CD4-positive, CD25-positive, alpha-beta regulatory T cell (primary cell): ENCODE measurements at regions not wholly inside any gene's neighbourhood (a gene's known extent, or its start where the extent isn't known, plus 50 kb on each side); places are given as distances from the start of the nearest gene placed in this dataset.

Experiments used
- ATAC-seq, 2 donors: fragments of 150-1000 bp; cut with Tn5 transposase; one replicate each; pipeline ENCODE4 v1.10.0; 2021; ENCODE audit warnings: low read depth in 2 of 2, moderate number of reproducible peaks in 2 of 2, moderate library complexity in 1 of 2
- DNase-seq, 3 donors: peaks; one replicate each; pipeline versions ENCODE4 v3.0.0 to v3.0.0-alpha.2; 2012 to 2022; ENCODE audit warnings: mixed read lengths in 1 of 3
- H3K27ac ChIP-seq: one replicate; pipeline ENCODE4 v1.7.0; 2013; ENCODE audit warnings: mild to moderate bottlenecking, low read length; ENCODE audit not compliant: insufficient read depth, poor library complexity, severe bottlenecking
- H3K27me3 ChIP-seq: one replicate; pipeline ENCODE4 v1.7.0; 2013; ENCODE audit warnings: low read length; ENCODE audit not compliant: control insufficient read depth, insufficient read depth
- H3K36me3 ChIP-seq: one replicate; pipeline ENCODE4 v1.7.0; 2013; ENCODE audit warnings: mild to moderate bottlenecking, low read length, moderate library complexity; ENCODE audit not compliant: control insufficient read depth, insufficient read depth
- H3K4me1 ChIP-seq: 2 replicates; pipeline ENCODE4 v1.7.0; 2013; ENCODE audit warnings: mild to moderate bottlenecking, low read length; ENCODE audit not compliant: insufficient read depth, control insufficient read depth, poor library complexity, severe bottlenecking
- H3K4me3 ChIP-seq: one replicate; pipeline ENCODE4 v1.7.0; 2013; ENCODE audit warnings: low read depth, mild to moderate bottlenecking, low read length, moderate library complexity
- H3K9me3 ChIP-seq, 2 experiments: 1 replicate in 1 of 2; 2 replicates in 1 of 2; pipeline ENCODE4 v1.7.0; 2013; ENCODE audit warnings: low read length in 2 of 2, mild to moderate bottlenecking in 1 of 2, moderate library complexity in 1 of 2; ENCODE audit not compliant: control insufficient read depth in 2 of 2
- H3K27ac Mint-ChIP-seq, 3 donors: one replicate each; pipeline ENCODE4 v1.8.0; 2020 to 2022; ENCODE audit warnings: mild to moderate bottlenecking in 3 of 3, mixed read lengths in 3 of 3, moderate library complexity in 2 of 3
- H3K27me3 Mint-ChIP-seq: one replicate; pipeline ENCODE4 v1.8.0; 2022; ENCODE audit warnings: mild to moderate bottlenecking, mixed read lengths
- H3K36me3 Mint-ChIP-seq: one replicate; pipeline ENCODE4 v1.8.0; 2020; ENCODE audit warnings: mixed read lengths
- H3K4me1 Mint-ChIP-seq, 4 donors: one replicate each; pipeline ENCODE4 v1.8.0; 2020 to 2022; ENCODE audit warnings: mixed read lengths in 4 of 4, mild to moderate bottlenecking in 1 of 4
- H3K4me3 Mint-ChIP-seq, 4 donors: one replicate each; pipeline ENCODE4 v1.8.0; 2020 to 2022; ENCODE audit warnings: mild to moderate bottlenecking in 4 of 4, mixed read lengths in 4 of 4, moderate library complexity in 3 of 4
- H3K9me3 Mint-ChIP-seq, 7 donors: one replicate each; pipeline ENCODE4 v1.8.0; 2020 to 2022; ENCODE audit warnings: mixed read lengths in 7 of 7, mild to moderate bottlenecking in 3 of 7, moderate library complexity in 2 of 7

- DNase-seq (no peak), ATAC-seq (no peak)
Measured at GRCh38 chr5:143752165-143752850, 59.7 kb upstream of the HMHB1 start.

GRCh38 chr5:143751342-143751741, 60.6 kb upstream of the HMHB1 start:
- Histone ChIP-seq H3K9me3 (no peaks in the 10 kb centered on the region), H3K4me1 (no peaks in the 10 kb centered on the region), H3K27me3 (no peaks in the 10 kb centered on the region), H3K4me3 (no peak overlapping the region), H3K27ac (no peak overlapping the region), H3K36me3 (no peaks in the 10 kb centered on the region)
- H3K4me3 Mint-ChIP-seq, result no peak overlapping the region
- no peaks in the 10 kb centered on the region for H3K4me1 Mint-ChIP-seq
- H3K27me3 Mint-ChIP-seq, result peaks cover 21% of the 10 kb centered on the region
- peak overlapping the region in 1 of 3 donors; percentile 4 for H3K27ac Mint-ChIP-seq
- DNase-seq, result no peak
- ATAC-seq, result no peak
- no peaks in the 10 kb centered on the region for H3K36me3 Mint-ChIP-seq
- H3K9me3 Mint-ChIP-seq, result no peaks in the 10 kb centered on the region

More at GRCh38 chr5:143752165-143752850, 59.7 kb upstream of the HMHB1 start:
- no peak overlapping the region for H3K27ac ChIP-seq
- H3K27ac Mint-ChIP-seq, result no peak overlapping the region
- peaks cover 21% of the 10 kb centered on the region for H3K27me3 Mint-ChIP-seq
- no peaks in the 10 kb centered on the region for H3K36me3 ChIP-seq
- no peaks in the 10 kb centered on the region for H3K9me3 ChIP-seq
- no peak overlapping the region for H3K4me3 ChIP-seq
- no peak overlapping the region for H3K4me3 Mint-ChIP-seq
- no peaks in the 10 kb centered on the region for H3K27me3 ChIP-seq
- H3K4me1 ChIP-seq, result no peaks in the 10 kb centered on the region
- H3K4me1 Mint-ChIP-seq, result no peaks in the 10 kb centered on the region
- no peaks in the 10 kb centered on the region for H3K36me3 Mint-ChIP-seq
- no peaks in the 10 kb centered on the region for H3K9me3 Mint-ChIP-seq

- Mint-ChIP-seq H3K4me1 (no peaks in the 10 kb centered on the region), H3K27me3 (peaks cover 21% of the 10 kb centered on the region), H3K9me3 (peaks cover 0 to 2% (median 0%) of the 10 kb centered on the region in 7 donors), H3K27ac (no peak overlapping the region), H3K4me3 (no peak overlapping the region), H3K36me3 (no peaks in the 10 kb centered on the region)
- Histone ChIP-seq H3K36me3 (no peaks in the 10 kb centered on the region), H3K27ac (no peak overlapping the region), H3K4me1 (no peaks in the 10 kb centered on the region), H3K9me3 (no peaks in the 10 kb centered on the region), H3K4me3 (no peak overlapping the region), H3K27me3 (no peaks in the 10 kb centered on the region)
- ATAC-seq (no peak), DNase-seq (no peak)
Measured at GRCh38 chr5:143749581-143750205, 62.3 kb upstream of the HMHB1 start.

GRCh38 chr5:143748516-143748915, 63.4 kb upstream of the HMHB1 start:
- Mint-ChIP-seq H3K4me3 (no peak overlapping the region), H3K27me3 (peaks cover 21% of the 10 kb centered on the region), H3K27ac (no peak overlapping the region), H3K4me1 (no peaks in the 10 kb centered on the region), H3K9me3 (peaks cover 0 to 2% (median 0%) of the 10 kb centered on the region in 7 donors), H3K36me3 (no peaks in the 10 kb centered on the region)
- DNase-seq (no peak), ATAC-seq (no peak)
- no peaks in the 10 kb centered on the region for H3K27me3 ChIP-seq
- H3K36me3 ChIP-seq, result no peaks in the 10 kb centered on the region
- no peaks in the 10 kb centered on the region for H3K9me3 ChIP-seq
- H3K4me1 ChIP-seq, result no peaks in the 10 kb centered on the region
- no peak overlapping the region for H3K4me3 ChIP-seq
- H3K27ac ChIP-seq, result no peak overlapping the region

GRCh38 chr5:143742951-143743350, 69.0 kb upstream of the HMHB1 start:
- no peak for DNase-seq
- no peaks in the 10 kb centered on the region for H3K27me3 Mint-ChIP-seq
- peaks cover 0 to 2% (median 1%) of the 10 kb centered on the region in 4 donors for H3K4me1 Mint-ChIP-seq
- H3K4me3 Mint-ChIP-seq, result no peak overlapping the region
- Histone ChIP-seq H3K27me3 (no peaks in the 10 kb centered on the region), H3K9me3 (no peaks in the 10 kb centered on the region), H3K36me3 (no peaks in the 10 kb centered on the region), H3K4me1 (no peaks in the 10 kb centered on the region), H3K4me3 (no peak overlapping the region), H3K27ac (no peak overlapping the region)
- H3K9me3 Mint-ChIP-seq, result peaks cover 0 to 4% (median 0%) of the 10 kb centered on the region in 7 donors
- H3K36me3 Mint-ChIP-seq, result no peaks in the 10 kb centered on the region
- H3K27ac Mint-ChIP-seq, result no peak overlapping the region
- no peak for ATAC-seq

GRCh38 chr5:143741421-143741820, 70.5 kb upstream of the HMHB1 start:
- no peak overlapping the region for H3K4me3 Mint-ChIP-seq
- H3K27me3 Mint-ChIP-seq, result no peaks in the 10 kb centered on the region
- H3K27ac Mint-ChIP-seq, result no peak overlapping the region

GRCh38 chr5:143740956-143741355, 71.0 kb upstream of the HMHB1 start:
- DNase-seq, result no peak
- Mint-ChIP-seq H3K4me3 (no peak overlapping the region), H3K27me3 (peaks cover 1% of the 10 kb centered on the region), H3K9me3 (peaks cover 0 to 3% (median 0%) of the 10 kb centered on the region in 7 donors), H3K36me3 (no peaks in the 10 kb centered on the region), H3K4me1 (peaks cover 0 to 2% (median 1%) of the 10 kb centered on the region in 4 donors), H3K27ac (no peak overlapping the region)
- Histone ChIP-seq H3K27ac (no peak overlapping the region), H3K4me3 (no peak overlapping the region), H3K36me3 (no peaks in the 10 kb centered on the region), H3K27me3 (peaks cover 2% of the 10 kb centered on the region), H3K4me1 (no peaks in the 10 kb centered on the region), H3K9me3 (no peaks in the 10 kb centered on the region)
- no peak for ATAC-seq

More at GRCh38 chr5:143741421-143741820, 70.5 kb upstream of the HMHB1 start:
- DNase-seq (no peak), ATAC-seq (no peak)
- peaks cover 0 to 2% (median 1%) of the 10 kb centered on the region in 4 donors for H3K4me1 Mint-ChIP-seq
- H3K27me3 ChIP-seq, result peaks cover 2% of the 10 kb centered on the region
- H3K27ac ChIP-seq, result no peak overlapping the region
- no peaks in the 10 kb centered on the region for H3K36me3 Mint-ChIP-seq
- H3K4me3 ChIP-seq, result no peak overlapping the region
- no peaks in the 10 kb centered on the region for H3K9me3 ChIP-seq
- H3K36me3 ChIP-seq, result no peaks in the 10 kb centered on the region
- no peaks in the 10 kb centered on the region for H3K4me1 ChIP-seq
- H3K9me3 Mint-ChIP-seq, result peaks cover 0 to 4% (median 0%) of the 10 kb centered on the region in 7 donors

GRCh38 chr5:143739746-143740145, 72.2 kb upstream of the HMHB1 start:
- no peaks in the 10 kb centered on the region for H3K4me1 ChIP-seq
- no peak overlapping the region for H3K27ac ChIP-seq
- H3K36me3 ChIP-seq, result no peaks in the 10 kb centered on the region
- ATAC-seq, result no peak
- Mint-ChIP-seq H3K4me3 (no peak overlapping the region), H3K27ac (no peak overlapping the region), H3K9me3 (peaks cover 0 to 2% (median 0%) of the 10 kb centered on the region in 7 donors), H3K36me3 (no peaks in the 10 kb centered on the region), H3K4me1 (peaks cover 0 to 2% (median 1%) of the 10 kb centered on the region in 4 donors), H3K27me3 (peaks cover 9% of the 10 kb centered on the region)
- no peak for DNase-seq
- H3K9me3 ChIP-seq, result no peaks in the 10 kb centered on the region
- no peak overlapping the region for H3K4me3 ChIP-seq
- H3K27me3 ChIP-seq, result peaks cover 2% of the 10 kb centered on the region
